Endothelial cell of umbilical vein (primary cell): ENCODE measurements at regions not wholly inside any gene's neighbourhood (a gene's known extent, or its start where the extent isn't known, plus 50 kb on each side); places are given as distances from the start of the nearest gene placed in this dataset.

Experiments used
- BruUV-seq: library from RNA; stranded (reverse); fragments of 400-500 nt; replicated peaks from 2 replicates; lab custom pipeline; 2021; lab: Mats Ljungman, UMichigan
- CTCF ChIA-PET: fragments of 300-600, 350-600 bp; sonication (Branson Sonifier 250); formaldehyde crosslinking; loops from one replicate; lab custom pipeline; 2021; ENCODE audit warnings: antibody characterized with exemption, inconsistent platforms; lab: Charles Lee
- POLR2A ChIA-PET: fragments of 300-600, 350-600 bp; sonication (Branson Sonifier 250); formaldehyde crosslinking; loops from one replicate; lab custom pipeline; 2021; ENCODE audit warnings: antibody characterized with exemption, inconsistent platforms; lab: Charles Lee
- DNase-seq: peaks from one replicate; pipeline ENCODE4 v3.0.0-alpha.2; 2011; ENCODE audit warnings: low read depth, low spot score
- FAIRE-seq: peaks from 2 replicates; lab custom pipeline; 2011; peaks lifted over from hg19 to GRCh38; lab: Jason Lieb, UNC
- H2AFZ ChIP-seq: 2 replicates; pipeline ENCODE4 v1.6.0; 2012; ENCODE audit warnings: low read depth, low read length, control low read depth, inconsistent platforms
- H3K27ac ChIP-seq: 2 replicates; pipeline ENCODE4 v1.5.1; 2011; ENCODE audit warnings: low read depth, mild to moderate bottlenecking, control low read depth, low read length, moderate library complexity; ENCODE audit not compliant: insufficient read depth
- H3K27me3 ChIP-seq, 2 experiments: 2 replicates each; pipeline versions ENCODE4 v1.6.0 to v1.6.1; 2011; ENCODE audit warnings: low read length in 2 of 2, mixed read lengths in 1 of 2; ENCODE audit not compliant: control insufficient read depth in 2 of 2, insufficient read depth in 2 of 2
- H3K36me3 ChIP-seq, 2 experiments: 2 replicates in 1 of 2; 3 replicates in 1 of 2; pipeline ENCODE4 v1.5.1; 2011; ENCODE audit warnings: low read length in 2 of 2, mild to moderate bottlenecking in 1 of 2, moderate library complexity in 1 of 2; ENCODE audit not compliant: control insufficient read depth in 2 of 2, insufficient read depth in 2 of 2; ENCODE audit errors: extremely low read depth in 1 of 2
- H3K4me1 ChIP-seq: 3 replicates; pipeline ENCODE4 v1.5.1; 2011; ENCODE audit warnings: mild to moderate bottlenecking, low read length; ENCODE audit not compliant: control insufficient read depth, insufficient read depth; ENCODE audit errors: extremely low read depth
- H3K4me2 ChIP-seq: 2 replicates; pipeline ENCODE4 v1.6.1; 2011; ENCODE audit warnings: low read length, control low read depth, mixed read lengths; ENCODE audit not compliant: insufficient read depth
- H3K4me3 ChIP-seq, 3 experiments: fragments of 200-600 bp in 1 of 3; sonication (generic), shearing (Covaris generic) in 1 of 3; replicated peaks in 1 of 3; 2 replicates each; pipeline ENCODE4 v1.5.1; 2011 to 2016; ENCODE audit warnings: control low read depth in 3 of 3, low read length in 3 of 3, mild to moderate bottlenecking in 2 of 3, inconsistent platforms in 1 of 3, low read depth in 1 of 3, moderate library complexity in 1 of 3; ENCODE audit not compliant: insufficient read depth in 1 of 3
- H3K79me2 ChIP-seq: 2 replicates; pipeline ENCODE4 v1.6.0; 2012; ENCODE audit warnings: low read length, inconsistent platforms; ENCODE audit not compliant: control insufficient read depth, insufficient read depth
- H3K9ac ChIP-seq: replicated peaks from 2 replicates; pipeline ENCODE3; 2011; ENCODE audit warnings: low read length, control low read depth; ENCODE audit not compliant: insufficient read depth; ENCODE audit errors: extremely low read depth
- H3K9me1 ChIP-seq: replicated peaks from 3 replicates; pipeline ENCODE4 v1.6.0; 2011; ENCODE audit warnings: mild to moderate bottlenecking, low read length; ENCODE audit not compliant: control insufficient read depth, insufficient read depth; ENCODE audit errors: extremely low read depth
- H3K9me3 ChIP-seq: replicated peaks from 2 replicates; pipeline ENCODE4 v1.5.1; 2012; ENCODE audit warnings: low read length, inconsistent platforms; ENCODE audit not compliant: control insufficient read depth, insufficient read depth
- H4K20me1 ChIP-seq: replicated peaks from 2 replicates; pipeline ENCODE3; 2011; ENCODE audit warnings: mild to moderate bottlenecking, low read length; ENCODE audit not compliant: control insufficient read depth, insufficient read depth; ENCODE audit errors: extremely low read depth
- EZH2 ChIP-seq: IDR thresholded peaks from 2 replicates; pipeline ENCODE4 v1.6.1; 2012; ENCODE audit warnings: borderline replicate concordance, low read depth, mild to moderate bottlenecking, moderate library complexity, low read length, inconsistent platforms; ENCODE audit not compliant: severe bottlenecking
- FOS ChIP-seq: IDR thresholded peaks from 2 replicates; pipeline ENCODE4 v1.6.1; 2011; ENCODE audit warnings: mild to moderate bottlenecking, low read length, moderate library complexity, borderline replicate concordance; ENCODE audit not compliant: insufficient read depth
- GATA2 ChIP-seq: IDR thresholded peaks from 2 replicates; pipeline ENCODE4 v1.7.0; 2011; ENCODE audit warnings: low read depth, mild to moderate bottlenecking, moderate library complexity, mixed read lengths, low read length; ENCODE audit not compliant: insufficient read length, insufficient read depth
- JUN ChIP-seq: IDR thresholded peaks from 2 replicates; pipeline ENCODE4 v1.6.1; 2011; ENCODE audit warnings: borderline replicate concordance, low read depth; ENCODE audit not compliant: insufficient read length, insufficient read depth
- MYC ChIP-seq: IDR thresholded peaks from one replicate; pipeline ENCODE4 v1.6.1; 2011; ENCODE audit warnings: mild to moderate bottlenecking, low read depth, low read length
- POLR2A ChIP-seq: IDR thresholded peaks from 2 replicates; pipeline ENCODE4 v1.6.1; 2012; ENCODE audit warnings: low read depth, mild to moderate bottlenecking, control low read depth, low read length
- POLR2AphosphoS5 ChIP-seq: IDR thresholded peaks from 2 replicates; pipeline ENCODE4 v1.6.1; 2012; ENCODE audit warnings: low read depth, mild to moderate bottlenecking, control low read depth, low read length, moderate library complexity; ENCODE audit not compliant: insufficient read depth
- dilution Hi-C: fragments of 300-500 bp; cut with MboI; formaldehyde crosslinking; loops from one replicate; pipeline ENCODE4 v1.15.0; 2019; ENCODE audit warnings: low sequenced_read_pairs; ENCODE audit not compliant: extremely low pct_ligation_motif_present
- intact Hi-C: fragments of 100-400 bp; cut with micrococcal nuclease; formaldehyde crosslinking; loops from one replicate; pipeline ENCODE4 v1.10.0; 2022
- TF ChIP-seq, protein P1 (sequence below), 2 donors: IDR thresholded peaks; 1 replicate in 1 of 2; 2 replicates in 1 of 2; pipeline ENCODE4 v1.5.1; 2011; ENCODE audit warnings: low read length in 2 of 2, mild to moderate bottlenecking in 2 of 2, moderate library complexity in 2 of 2, control low read depth in 1 of 2, inconsistent platforms in 1 of 2, low read depth in 1 of 2; ENCODE audit not compliant: insufficient read depth in 1 of 2; ENCODE audit errors: extremely low read depth in 1 of 2
- TF ChIP-seq, protein P2 (sequence below): IDR thresholded peaks from 2 replicates; pipeline ENCODE4 v1.6.1; 2011; ENCODE audit not compliant: insufficient read depth, insufficient read length

DNA sequence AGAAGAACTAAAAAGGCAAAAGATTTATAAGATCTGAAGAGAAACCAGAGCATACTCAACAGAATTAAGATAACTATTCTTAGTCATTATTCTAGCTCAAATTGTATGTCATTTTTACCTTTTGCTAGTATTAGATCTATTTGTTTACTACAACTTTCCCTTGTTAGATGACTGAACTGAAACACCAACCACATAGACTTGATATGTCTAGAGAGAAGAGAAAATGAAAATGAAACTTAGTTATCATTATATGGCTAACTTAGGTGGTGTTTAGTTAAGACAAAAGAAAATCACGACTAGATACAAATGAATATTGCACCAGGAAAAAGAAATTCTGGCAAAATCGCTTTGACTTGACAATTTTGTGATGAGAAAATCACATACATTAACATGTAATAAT, 690.8 kb downstream of the PCDH18 start:
- H3K4me2 ChIP-seq, result no peak overlapping the region
- no peaks in the 10 kb centered on the region for H3K79me2 ChIP-seq
- no peak overlapping the region for H2AFZ ChIP-seq
- H3K27me3 ChIP-seq, result no peaks in the 10 kb centered on the region
- H3K9ac ChIP-seq, result no peak overlapping the region
- DNase-seq (no peak), FAIRE-seq (no peak)
- intact Hi-C loops, result no loop called here
- H3K27ac ChIP-seq, result no peak overlapping the region
- H3K9me1 ChIP-seq, result no peaks in the 10 kb centered on the region
- dilution Hi-C loops, result no loop called here
- no peaks in the 10 kb centered on the region for H3K9me3 ChIP-seq
- H3K36me3 ChIP-seq, result no peaks in the 10 kb centered on the region
- no peaks in the 10 kb centered on the region for H4K20me1 ChIP-seq
- no TSS peak for BruUV-seq
- H3K4me3 ChIP-seq, result no peak overlapping the region
- H3K4me1 ChIP-seq, result no peaks in the 10 kb centered on the region
- ChIA-PET POLR2A (no interaction called here), CTCF (no interaction called here)
- TF ChIP-seq POLR2A, result no peak
- no peak for TF ChIP-seq EZH2
- no peak for TF ChIP-seq MYC
- TF ChIP-seq JUN, result no peak
- TF ChIP-seq, protein P1, sequence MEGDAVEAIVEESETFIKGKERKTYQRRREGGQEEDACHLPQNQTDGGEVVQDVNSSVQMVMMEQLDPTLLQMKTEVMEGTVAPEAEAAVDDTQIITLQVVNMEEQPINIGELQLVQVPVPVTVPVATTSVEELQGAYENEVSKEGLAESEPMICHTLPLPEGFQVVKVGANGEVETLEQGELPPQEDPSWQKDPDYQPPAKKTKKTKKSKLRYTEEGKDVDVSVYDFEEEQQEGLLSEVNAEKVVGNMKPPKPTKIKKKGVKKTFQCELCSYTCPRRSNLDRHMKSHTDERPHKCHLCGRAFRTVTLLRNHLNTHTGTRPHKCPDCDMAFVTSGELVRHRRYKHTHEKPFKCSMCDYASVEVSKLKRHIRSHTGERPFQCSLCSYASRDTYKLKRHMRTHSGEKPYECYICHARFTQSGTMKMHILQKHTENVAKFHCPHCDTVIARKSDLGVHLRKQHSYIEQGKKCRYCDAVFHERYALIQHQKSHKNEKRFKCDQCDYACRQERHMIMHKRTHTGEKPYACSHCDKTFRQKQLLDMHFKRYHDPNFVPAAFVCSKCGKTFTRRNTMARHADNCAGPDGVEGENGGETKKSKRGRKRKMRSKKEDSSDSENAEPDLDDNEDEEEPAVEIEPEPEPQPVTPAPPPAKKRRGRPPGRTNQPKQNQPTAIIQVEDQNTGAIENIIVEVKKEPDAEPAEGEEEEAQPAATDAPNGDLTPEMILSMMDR (IDR thresholded peaks at IDR 0.05; ENCODE audit: extremely low read depth in 1 of 2, insufficient read depth in 1 of 2, low read depth in 1 of 2, low read length in 2 of 2), result no peak
- no peak for TF ChIP-seq FOS
- TF ChIP-seq POLR2AphosphoS5, result no peak
- TF ChIP-seq GATA2, result no peak
- TF ChIP-seq, protein P2, sequence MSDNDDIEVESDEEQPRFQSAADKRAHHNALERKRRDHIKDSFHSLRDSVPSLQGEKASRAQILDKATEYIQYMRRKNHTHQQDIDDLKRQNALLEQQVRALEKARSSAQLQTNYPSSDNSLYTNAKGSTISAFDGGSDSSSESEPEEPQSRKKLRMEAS, result no peak
